ENCODE measurements at regions not wholly inside any gene's neighbourhood (a gene's known extent, or its start where the extent isn't known, plus 50 kb on each side); places are given as distances from the start of the nearest gene placed in this dataset.

- no peak for DNase-seq
Observed at GRCh38 chr15:46576646-46577395, 942.0 kb downstream of the SQOR start.

GRCh38 chr15:46577767-46578166 is 942.9 kb downstream of the SQOR start:
- no peak for DNase-seq

DNA sequence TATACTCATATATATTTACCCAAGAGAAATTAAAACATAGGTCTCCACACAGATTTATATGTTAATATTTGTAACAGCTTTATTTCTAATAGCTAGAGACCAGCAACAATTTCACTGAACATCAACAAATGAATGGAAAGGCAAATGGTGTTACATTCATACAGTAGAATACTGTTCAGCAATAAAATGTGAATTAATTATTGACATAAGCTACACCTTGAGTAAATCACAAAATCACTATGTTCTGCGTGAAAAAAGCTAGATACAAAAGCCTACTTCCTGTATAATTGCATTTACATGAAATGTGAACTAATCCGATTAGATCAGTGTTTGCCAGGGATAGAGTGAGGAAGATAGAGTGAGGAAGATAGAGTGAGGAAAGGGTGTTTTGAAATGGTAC is 945.7 kb downstream of the SQOR start:
- no peak for DNase-seq

GRCh38 chr15:46580924-46581323 is 946.1 kb downstream of the SQOR start:
- no peak for DNase-seq

DNA sequence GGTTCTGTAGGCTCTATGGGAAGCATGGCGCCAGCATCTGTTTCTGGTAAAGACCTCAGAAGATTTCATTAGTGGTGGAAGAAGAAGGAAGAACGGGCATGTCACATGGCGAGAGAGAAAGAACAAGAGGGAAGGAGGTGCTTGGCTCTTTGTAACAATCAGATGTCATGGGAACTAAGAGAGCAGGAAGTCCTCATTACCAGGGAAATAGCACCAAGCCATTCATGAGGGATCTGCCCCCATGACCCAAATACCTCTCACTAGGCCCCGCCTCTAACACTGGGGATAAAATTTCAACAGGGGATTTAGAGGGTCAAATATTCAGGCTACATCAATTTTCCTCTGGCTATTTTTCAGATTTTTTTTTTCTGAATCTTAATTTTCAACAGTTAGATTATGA is 954.3 kb downstream of the SQOR start:
- no peak for DNase-seq

DNA sequence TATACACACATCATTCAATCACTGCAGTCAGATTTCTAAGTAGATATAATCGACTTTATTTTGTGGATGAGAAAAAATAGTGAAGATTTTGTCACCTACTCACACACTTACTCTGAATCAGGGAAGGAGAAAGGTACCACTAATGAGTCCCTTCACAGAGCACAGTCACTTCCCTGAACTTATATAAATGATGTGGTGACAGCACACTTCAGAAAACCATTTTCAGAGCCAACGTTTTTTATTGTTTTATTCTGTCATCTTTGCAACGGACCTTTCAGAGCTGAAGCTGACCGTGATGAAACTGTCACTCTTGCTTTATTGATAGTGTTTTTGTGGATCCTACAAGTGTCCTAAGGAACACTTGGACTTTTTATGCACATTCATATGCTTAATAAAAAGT is 956.6 kb downstream of the SQOR start:
- no peak for DNase-seq

DNA sequence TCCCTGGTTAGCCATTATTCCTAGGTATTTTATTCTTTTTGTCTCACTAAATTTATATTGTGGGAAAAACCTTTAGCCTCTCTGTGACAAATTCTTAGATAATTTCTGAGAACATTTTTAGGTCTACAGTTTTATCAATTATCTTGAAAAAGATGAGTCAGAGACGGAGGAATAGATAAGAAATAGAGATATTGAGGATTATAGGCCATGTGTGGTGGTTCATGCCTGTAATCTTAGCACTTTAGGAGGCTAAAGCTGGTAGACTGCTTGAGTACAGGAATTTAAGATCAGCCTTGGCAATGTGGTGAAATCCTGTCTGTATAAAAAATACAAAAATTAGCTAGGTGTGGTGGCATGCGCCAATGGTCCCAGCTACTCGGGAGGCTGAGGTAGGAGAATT is 960.2 kb downstream of the SQOR start:
- no peak for DNase-seq

DNA sequence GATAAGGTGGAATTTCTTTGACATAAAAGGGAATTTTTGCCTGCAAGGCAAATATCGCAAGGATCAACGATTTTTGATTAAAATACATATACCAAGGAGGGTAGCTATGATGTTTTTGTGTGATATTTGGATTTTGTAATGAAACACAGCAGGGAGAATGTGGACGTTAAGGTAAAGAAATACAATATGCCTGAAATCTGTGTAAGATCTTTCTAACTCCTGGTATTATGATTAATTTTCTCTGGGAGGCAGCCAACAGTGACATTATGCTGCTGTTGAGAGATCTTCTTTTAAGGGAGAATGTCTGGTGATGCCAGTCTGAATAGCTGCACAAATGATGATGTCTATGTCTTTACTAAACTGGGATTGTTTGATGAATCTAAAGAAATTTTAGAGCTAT is 972.2 kb downstream of the SQOR start:
- no peak for DNase-seq

- DNase-seq, result no peak
Observed at GRCh38 chr15:46616033-46616432, 981.2 kb downstream of the SQOR start.

DNA sequence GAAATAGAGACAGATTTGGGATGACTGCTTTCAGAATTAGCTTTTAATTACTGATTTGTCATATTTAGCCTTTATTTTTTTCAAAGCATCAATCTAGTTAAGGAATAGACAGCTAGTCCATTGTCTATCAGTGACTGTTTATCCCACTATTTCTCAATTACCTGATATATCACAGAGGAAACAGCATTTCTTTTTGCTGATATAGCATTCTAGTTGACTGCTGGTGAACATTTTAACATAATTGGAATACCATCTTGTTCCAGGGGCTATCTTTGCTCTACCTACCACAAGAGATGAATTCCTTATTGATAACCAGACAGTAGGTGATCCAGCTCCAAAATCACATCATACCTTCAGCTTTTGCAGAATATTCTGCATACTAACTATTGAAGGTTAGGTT is 982.7 kb downstream of the SQOR start:
- no peak for DNase-seq

DNA sequence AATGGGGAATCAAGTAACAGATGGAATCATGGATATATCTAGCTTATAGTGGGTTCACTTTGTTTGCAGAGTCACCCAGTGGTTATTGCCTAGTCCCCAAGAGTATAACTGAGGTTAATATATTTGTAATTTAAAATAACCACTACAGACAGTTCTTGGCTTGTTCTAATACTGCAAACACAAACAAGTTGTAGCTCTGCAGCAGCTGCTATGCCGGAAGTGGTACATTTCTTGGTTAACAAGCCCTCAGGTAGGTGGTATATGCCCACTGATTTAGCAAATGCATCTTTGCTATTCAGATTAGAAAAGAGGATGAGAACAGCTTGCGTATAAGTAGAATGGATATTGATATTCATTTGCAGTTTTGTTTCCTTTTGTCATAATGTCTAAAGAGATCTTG is 984.2 kb downstream of the SQOR start:
- DNase-seq, result no peak

- no peak for DNase-seq
Observed at GRCh38 chr15:46620392-46621013, 985.7 kb downstream of the SQOR start.

DNA sequence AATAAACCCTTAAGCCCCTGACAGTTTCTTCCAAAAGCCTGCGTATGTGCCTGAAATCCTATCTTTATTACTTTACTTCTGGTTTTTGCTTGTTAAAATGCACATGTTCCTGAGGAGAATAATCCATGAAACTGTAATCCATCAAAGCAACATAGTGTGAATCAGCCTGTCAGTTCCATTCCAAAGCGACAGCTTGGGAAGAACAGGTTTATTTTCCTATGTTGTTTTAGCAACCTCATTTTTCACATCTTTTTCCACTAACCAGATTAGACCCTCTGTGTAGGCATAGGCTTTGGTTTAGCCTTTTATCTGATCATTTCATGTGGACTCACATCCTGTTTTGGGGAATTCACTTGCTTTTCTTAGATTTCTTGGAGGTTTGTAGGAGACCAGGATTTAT is 988.0 kb downstream of the SQOR start:
- no peak for DNase-seq

DNA sequence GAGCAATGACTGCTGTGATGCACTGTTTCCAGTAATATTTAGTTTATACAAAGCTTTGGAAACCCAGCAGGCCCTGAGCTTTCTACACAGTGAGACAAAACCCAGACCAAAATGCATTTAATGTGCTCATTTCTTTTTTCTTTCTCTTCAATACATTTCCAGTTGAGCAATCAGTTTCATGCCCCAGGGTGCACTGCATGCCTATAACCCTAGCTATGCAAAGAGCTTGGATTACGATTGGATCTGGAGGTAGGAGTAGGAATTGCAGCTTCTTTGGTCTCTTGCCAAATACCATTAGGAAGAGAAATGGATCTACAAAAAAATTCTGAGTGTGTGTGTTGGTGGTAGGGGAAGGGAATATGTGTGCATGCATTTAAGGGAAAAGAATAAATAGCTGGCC is 1001.4 kb downstream of the SQOR start:
- DNase-seq, result no peak

DNA sequence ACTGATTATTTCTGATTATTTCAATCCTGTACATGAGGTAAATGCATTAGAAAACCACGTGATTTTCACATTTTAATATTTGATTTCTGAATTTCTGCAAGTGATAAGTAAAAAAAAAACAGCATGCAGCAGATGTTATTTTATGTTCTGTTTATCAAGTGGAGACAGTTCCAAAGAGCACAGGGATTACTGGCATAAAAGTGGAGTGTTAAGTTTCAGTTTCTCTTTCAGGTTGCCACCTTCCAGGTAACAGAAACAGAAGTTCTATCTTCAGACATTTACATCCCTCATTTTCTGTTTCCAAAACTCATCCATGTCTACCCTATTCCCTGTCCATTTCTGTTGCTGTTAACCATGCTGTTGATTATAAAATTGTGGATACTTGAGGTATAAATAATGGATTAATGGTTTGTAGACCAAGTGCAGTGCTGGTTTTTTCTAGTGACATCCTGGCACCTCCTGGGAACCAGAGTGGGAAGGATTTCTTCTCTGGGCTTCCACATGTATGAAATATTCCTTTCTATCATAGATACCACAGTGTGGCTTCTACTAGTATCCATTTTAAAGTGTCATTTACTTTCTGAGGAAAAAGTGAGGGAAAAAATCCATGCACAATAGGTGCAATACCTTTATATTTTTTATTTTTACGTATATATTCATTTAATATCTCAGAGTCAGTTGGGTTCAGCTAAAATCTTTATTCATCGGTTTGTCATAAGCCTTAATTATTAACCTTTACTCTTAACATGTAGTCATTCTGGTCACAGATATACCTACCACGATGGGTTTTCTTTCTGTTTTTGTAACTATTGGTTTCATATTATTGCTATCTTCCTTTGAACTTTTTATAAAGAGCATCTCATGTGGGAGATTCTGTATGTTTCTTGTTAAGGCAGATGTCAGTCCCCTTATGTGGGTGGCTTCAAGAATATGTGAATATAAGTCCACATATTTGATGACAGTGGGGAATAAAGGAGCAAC is 1010.0 kb downstream of the SQOR start:
- DNase-seq, result no peak

GRCh38 chr15:46646490-46646889 is 1011.7 kb downstream of the SQOR start:
- DNase-seq, result no peak

GRCh38 chr15:46647046-46647445 is 1012.2 kb downstream of the SQOR start:
- no peak for DNase-seq

GRCh38 chr15:46652266-46652665 is 1017.4 kb downstream of the SQOR start:
- no peak for DNase-seq

- DNase-seq, result no peak
Observed at GRCh38 chr15:46654993-46655392, 1020.2 kb downstream of the SQOR start.

- no peak for DNase-seq
Observed at GRCh38 chr15:46660096-46660842, 1025.4 kb downstream of the SQOR start.

GRCh38 chr15:46670258-46670657 is 1035.4 kb downstream of the SQOR start:
- DNase-seq, result no peak

- DNase-seq, result no peak
Observed at GRCh38 chr15:46671336-46671735, 1036.5 kb downstream of the SQOR start.

GRCh38 chr15:46672041-46672440 is 1037.2 kb downstream of the SQOR start:
- DNase-seq, result no peak
